ENCODE measurements at regions not wholly inside any gene's neighbourhood (a gene's known extent, or its start where the extent isn't known, plus 50 kb on each side); places are given as distances from the start of the nearest gene placed in this dataset.
"Not testable (repeated sequence)": the region's sequence is repeated elsewhere in the genome, so short reads cannot be mapped to it uniquely, and the experiment has no call there.

DNA sequence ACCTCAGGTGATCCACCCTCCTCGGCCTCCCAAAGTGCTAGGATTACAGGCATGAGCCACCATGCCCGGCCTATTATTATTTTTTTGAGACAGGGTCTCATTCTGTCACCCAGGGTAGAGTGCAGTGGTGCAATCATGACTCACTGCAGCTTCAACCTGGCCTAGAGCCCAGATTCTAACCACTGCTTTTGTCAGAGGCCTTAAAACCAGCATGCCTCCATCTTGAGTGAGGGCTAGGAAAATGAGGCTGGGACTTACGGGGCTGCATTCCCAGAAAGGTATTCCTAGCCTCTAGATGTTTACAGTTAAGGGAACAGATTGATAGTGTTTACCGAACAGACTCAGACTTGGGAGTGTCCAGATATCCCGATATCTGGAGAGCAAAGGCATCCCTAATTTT lies 57.6 kb upstream of the ATF7IP2 start:
- TF ChIP-seq SUZ12 (IDR thresholded peaks at IDR 0.05; ENCODE audit: extremely low read depth, insufficient read depth, insufficient read length); YY1 (IDR thresholded peaks at IDR 0.05; ENCODE audit: insufficient read depth, insufficient read length): not testable (repeated sequence)

All from NT2/D1 (cell line).